A549 (cell line): ENCODE measurements at regions not wholly inside any gene's neighbourhood (a gene's known extent, or its start where the extent isn't known, plus 50 kb on each side); places are given as distances from the start of the nearest gene placed in this dataset.

Experiments used
- ATAC-seq, 2 experiments: fragments of 200-7000 bp in 1 of 2; fragments of >200 bp in 1 of 2; cut with Nextera tagmentation in 1 of 2; cut with Tn5 transposase in 1 of 2; 3 replicates each; pipeline versions ENCODE4 v1.8.0 to v1.9.1; 2018 to 2020; ENCODE audit warnings: mild to moderate bottlenecking in 1 of 2, moderate library complexity in 1 of 2
- CTCF ChIA-PET: fragments of 300-600 bp; sonication (Branson Sonifier 250); formaldehyde crosslinking; extraction: SDS; loops from one replicate; lab custom pipeline; 2021; ENCODE audit warnings: antibody characterized with exemption, inconsistent platforms; lab: Yijun Ruan, JAX
- POLR2A ChIA-PET: fragments of 350-600 bp; formaldehyde crosslinking; extraction: SDS; loops from one replicate; lab custom pipeline; 2021; ENCODE audit warnings: antibody characterized with exemption, inconsistent platforms; lab: Yijun Ruan, JAX
- DNase-seq, 2 experiments: peaks; one replicate each; pipeline versions ENCODE4 v3.0.0 to v3.0.0-alpha.2; 2011 to 2016; ENCODE audit warnings: low read depth in 1 of 2, low spot score in 1 of 2
- FAIRE-seq: peaks from 2 replicates; lab custom pipeline; 2011; peaks lifted over from hg19 to GRCh38; lab: Jason Lieb, UNC
- H3K27ac ChIP-seq, 2 experiments: fragments of >200 bp; sonication (Bioruptor Twin); formaldehyde crosslinking; 3 replicates each; pipeline ENCODE4 v1.5.1; 2016 to 2017
- H3K4me1 ChIP-seq: fragments of >200 bp; sonication (Bioruptor Twin); formaldehyde crosslinking; 3 replicates; pipeline ENCODE4 v1.6.1; 2016
- H3K4me2 ChIP-seq: fragments of >200 bp; sonication (Bioruptor Twin); formaldehyde crosslinking; 3 replicates; pipeline ENCODE4 v1.6.1; 2016
- H3K4me3 ChIP-seq: fragments of >200 bp; sonication (Bioruptor Twin); formaldehyde crosslinking; 3 replicates; pipeline ENCODE4 v1.5.1; 2016
- H3K9me3 ChIP-seq: fragments of >200 bp; sonication (Bioruptor Twin); formaldehyde crosslinking; 3 replicates; pipeline ENCODE4 v1.6.1; 2016
- BHLHE40 ChIP-seq: IDR thresholded peaks from 2 replicates; pipeline ENCODE4 v1.6.1; 2012; ENCODE audit warnings: low read depth, low read length, inconsistent platforms
- CBX2 ChIP-seq: fragments of 200-600 bp; sonication (generic); IDR thresholded peaks from 2 replicates; pipeline ENCODE4 v1.6.1; 2016; ENCODE audit warnings: low read depth, mild to moderate bottlenecking, borderline replicate concordance
- ELK1 ChIP-seq: fragments of 150-350 bp; IDR thresholded peaks from 2 replicates; pipeline ENCODE4 v1.6.1; 2014; ENCODE audit warnings: low read depth, mild to moderate bottlenecking, low read length
- EP300 ChIP-seq, 2 experiments: fragments of >200 bp; sonication (Bioruptor Twin); formaldehyde crosslinking; IDR thresholded peaks; 2 replicates in 1 of 2; 3 replicates in 1 of 2; pipeline ENCODE4 v1.6.1; 2016 to 2017
- FOSB ChIP-seq: fragments of 250-450 bp; sonication (Bioruptor Pico); IDR thresholded peaks from 2 replicates; pipeline ENCODE4 v1.5.0; 2020; ENCODE audit warnings: mild to moderate bottlenecking, moderate library complexity
- FOXS1 ChIP-seq: fragments of 250-450 bp; sonication (Bioruptor Pico); IDR thresholded peaks from 2 replicates; pipeline ENCODE4 v1.5.0; 2020; ENCODE audit warnings: mild to moderate bottlenecking, moderate library complexity
- GATA3 ChIP-seq: IDR thresholded peaks from 2 replicates; pipeline ENCODE4 v1.6.1; 2012; ENCODE audit warnings: borderline replicate concordance
- HES2 ChIP-seq: fragments of >200 bp; sonication (Bioruptor Twin); formaldehyde crosslinking; IDR thresholded peaks from 2 replicates; pipeline ENCODE4 v1.6.1; 2016
- HMGXB4 ChIP-seq: fragments of 250-450 bp; sonication (Bioruptor Pico); IDR thresholded peaks from 2 replicates; pipeline ENCODE4 v1.5.0; 2021; ENCODE audit warnings: mild to moderate bottlenecking, moderate library complexity, borderline replicate concordance
- JUNB ChIP-seq: fragments of >200 bp; sonication (Bioruptor Twin); formaldehyde crosslinking; IDR thresholded peaks from 2 replicates; pipeline ENCODE4 v1.6.1; 2016
- KDM5A ChIP-seq: fragments of 200-600 bp; sonication (generic); IDR thresholded peaks from 2 replicates; pipeline ENCODE4 v1.6.1; 2016; ENCODE audit warnings: antibody characterized with exemption, mild to moderate bottlenecking
- MAX ChIP-seq: IDR thresholded peaks from 2 replicates; pipeline ENCODE4 v1.6.1; 2012
- MAZ ChIP-seq: fragments of 150-350 bp; IDR thresholded peaks from 2 replicates; pipeline ENCODE4 v1.6.1; 2014; ENCODE audit warnings: antibody characterized with exemption, low read depth, low read length, borderline replicate concordance
- MYC ChIP-seq: IDR thresholded peaks from 2 replicates; pipeline ENCODE4 v1.6.1; 2012; ENCODE audit warnings: mild to moderate bottlenecking, inconsistent platforms, low read length, improper control_type of control experiment, borderline replicate concordance
- POLR2A ChIP-seq: IDR thresholded peaks from 2 replicates; pipeline ENCODE4 v1.6.1; 2012; ENCODE audit warnings: mild to moderate bottlenecking, low read length
- POLR2AphosphoS2 ChIP-seq: conservative IDR thresholded peaks from 2 replicates; pipeline ENCODE4 v1.6.1; 2012; ENCODE audit warnings: low read length, improper control_type of control experiment, inconsistent platforms
- RFX5 ChIP-seq: fragments of 450-650 bp; IDR thresholded peaks from 2 replicates; pipeline ENCODE4 v1.7.1; 2014; ENCODE audit warnings: antibody characterized with exemption, mild to moderate bottlenecking, moderate library complexity
- RNF2 ChIP-seq: fragments of 200-600 bp; sonication (generic); IDR thresholded peaks from 2 replicates; pipeline ENCODE4 v1.6.1; 2016; ENCODE audit warnings: low read depth, mild to moderate bottlenecking, antibody characterized with exemption, moderate library complexity, borderline replicate concordance
- SREBF2 ChIP-seq: fragments of 450-650 bp; IDR thresholded peaks from 2 replicates; pipeline ENCODE4 v1.6.1; 2014; ENCODE audit warnings: mild to moderate bottlenecking, moderate library complexity
- TFCP2L1 ChIP-seq: fragments of 250-450 bp; sonication (Bioruptor Pico); IDR thresholded peaks from 2 replicates; pipeline ENCODE4 v1.5.0; 2021; ENCODE audit warnings: mild to moderate bottlenecking
- ZNF302 ChIP-seq: fragments of 250-450 bp; sonication (Bioruptor Pico); IDR thresholded peaks from 2 replicates; pipeline ENCODE4 v1.9.0; 2021; ENCODE audit warnings: inconsistent platforms, mild to moderate bottlenecking, moderate library complexity
- WGBS: methylation state at CpG from one replicate; pipeline ENCODE4 v1.1.6; 2017; ENCODE audit errors: missing lambda C conversion rate; 5-methylcytosine and 5-hydroxymethylcytosine counted together

GRCh38 chr16:9518581-9518980, 427.1 kb downstream of the HAPSTR1 start (continued):
- TF ChIP-seq RNF2 (no peak), CBX2 (no peak)

- ATAC-seq (no peak), DNase-seq (no peak), FAIRE-seq (no peak)
- ChIA-PET POLR2A (no interaction called here), CTCF (interaction anchor here (0.6 kb wide), 1 partner anchor 993 kb away, joined by 3 read pairs; no protein-coding TSS in a partner anchor)
- Histone ChIP-seq H3K27ac (no peak overlapping the region), H3K4me1 (no peaks in the 10 kb centered on the region), H3K4me3 (no peak overlapping the region), H3K9me3 (no peaks in the 10 kb centered on the region), H3K4me2 (no peak overlapping the region)
- TF ChIP-seq RFX5 (no peak), KDM5A (no peak), MYC (no peak), CBX2 (no peak), POLR2A (no peak), ZNF302 (CRISPR knock-in tag) (no peak), POLR2AphosphoS2 (no peak), ELK1 (no peak)
- 35% methylated on average over 6 of the region's 7 CpGs for WGBS
Measured at GRCh38 chr16:9521749-9522370, 430.4 kb downstream of the HAPSTR1 start.

GRCh38 chr16:9522614-9523013, 431.2 kb downstream of the HAPSTR1 start:
- ATAC-seq, result no peak
- FAIRE-seq, result no peak
- no peak overlapping the region for H3K4me3 ChIP-seq
- DNase-seq, result no peak
- TF ChIP-seq GATA3 (no peak), TFCP2L1 (no peak), JUNB (no peak), SREBF2 (no peak), POLR2AphosphoS2 (no peak), MAX (no peak), RFX5 (no peak), FOXS1 (CRISPR knock-in tag) (no peak), POLR2A (no peak), HMGXB4 (CRISPR knock-in tag) (no peak), FOSB (CRISPR knock-in tag) (no peak), ELK1 (no peak), HES2 (no peak), EP300 (IDR thresholded peaks at IDR 0.05) (no peak), BHLHE40 (no peak), MAZ (no peak)
- CTCF ChIA-PET, result interaction anchor here (0.6 kb wide), 1 partner anchor 992 kb away, joined by 3 read pairs; no protein-coding TSS in a partner anchor
- H3K27ac ChIP-seq, result no peak overlapping the region
- no peaks in the 10 kb centered on the region for H3K4me1 ChIP-seq
- POLR2A ChIA-PET, result no interaction called here
- H3K9me3 ChIP-seq, result no peaks in the 10 kb centered on the region
- no peak overlapping the region for H3K4me2 ChIP-seq
- under 1% methylated on average over 5 of the region's 5 CpGs for WGBS
